Activated CD8-positive, alpha-beta memory T cell treated with anti-CD3 and anti-CD28 coated beads, Interleukin-2, amount 50 U/mL, for 1 hour (primary cell): ENCODE measurements at regions not wholly inside any gene's neighbourhood (a gene's known extent, or its start where the extent isn't known, plus 50 kb on each side); places are given as distances from the start of the nearest gene placed in this dataset.

Experiments
- DNase-seq: peaks from one replicate; pipeline ENCODE4 v3.0.0-alpha.2; 2020; ENCODE audit errors: extremely low read depth

- no peak for DNase-seq
Observed at GRCh38 chrX:16491461-16491860, 158.5 kb upstream of the S100G start.

- no peak for DNase-seq
Observed at GRCh38 chrX:16496175-16496574, 153.8 kb upstream of the S100G start.

- no peak for DNase-seq
Observed at GRCh38 chrX:16511796-16512776, 137.9 kb upstream of the S100G start.

GRCh38 chrX:16516232-16516876 is 133.6 kb upstream of the S100G start:
- DNase-seq: no peak

GRCh38 chrX:16517039-16517605 is 132.8 kb upstream of the S100G start:
- DNase-seq: no peak

GRCh38 chrX:16518131-16518530 is 131.8 kb upstream of the S100G start:
- no peak for DNase-seq

GRCh38 chrX:16524316-16524715 is 125.6 kb upstream of the S100G start:
- DNase-seq: no peak

GRCh38 chrX:16526003-16526402 is 124.0 kb upstream of the S100G start:
- DNase-seq: no peak

GRCh38 chrX:16528620-16529019 is 121.3 kb upstream of the S100G start:
- DNase-seq: no peak
